ENCODE measurements at regions not wholly inside any gene's neighbourhood (a gene's known extent, or its start where the extent isn't known, plus 50 kb on each side); places are given as distances from the start of the nearest gene placed in this dataset.
"Not testable (repeated sequence)": the region's sequence is repeated elsewhere in the genome, so short reads cannot be mapped to it uniquely, and the experiment has no call there.

- no peak for DNase-seq (ENCODE audit: low read depth, low spot score)
- no peak overlapping the region for H3K4me3 ChIP-seq (ENCODE audit: low read depth, low read length)
- POLR2A ChIA-PET, result no interaction called here
- CTCF ChIA-PET, result no interaction called here
- TF ChIP-seq, protein P1, sequence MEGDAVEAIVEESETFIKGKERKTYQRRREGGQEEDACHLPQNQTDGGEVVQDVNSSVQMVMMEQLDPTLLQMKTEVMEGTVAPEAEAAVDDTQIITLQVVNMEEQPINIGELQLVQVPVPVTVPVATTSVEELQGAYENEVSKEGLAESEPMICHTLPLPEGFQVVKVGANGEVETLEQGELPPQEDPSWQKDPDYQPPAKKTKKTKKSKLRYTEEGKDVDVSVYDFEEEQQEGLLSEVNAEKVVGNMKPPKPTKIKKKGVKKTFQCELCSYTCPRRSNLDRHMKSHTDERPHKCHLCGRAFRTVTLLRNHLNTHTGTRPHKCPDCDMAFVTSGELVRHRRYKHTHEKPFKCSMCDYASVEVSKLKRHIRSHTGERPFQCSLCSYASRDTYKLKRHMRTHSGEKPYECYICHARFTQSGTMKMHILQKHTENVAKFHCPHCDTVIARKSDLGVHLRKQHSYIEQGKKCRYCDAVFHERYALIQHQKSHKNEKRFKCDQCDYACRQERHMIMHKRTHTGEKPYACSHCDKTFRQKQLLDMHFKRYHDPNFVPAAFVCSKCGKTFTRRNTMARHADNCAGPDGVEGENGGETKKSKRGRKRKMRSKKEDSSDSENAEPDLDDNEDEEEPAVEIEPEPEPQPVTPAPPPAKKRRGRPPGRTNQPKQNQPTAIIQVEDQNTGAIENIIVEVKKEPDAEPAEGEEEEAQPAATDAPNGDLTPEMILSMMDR (IDR thresholded peaks at IDR 0.05; ENCODE audit: insufficient read depth, low read length, missing control alignments), result no peak
Measured at GRCh38 chr12:9325471-9325870, 117.3 kb upstream of the PZP start.

DNA sequence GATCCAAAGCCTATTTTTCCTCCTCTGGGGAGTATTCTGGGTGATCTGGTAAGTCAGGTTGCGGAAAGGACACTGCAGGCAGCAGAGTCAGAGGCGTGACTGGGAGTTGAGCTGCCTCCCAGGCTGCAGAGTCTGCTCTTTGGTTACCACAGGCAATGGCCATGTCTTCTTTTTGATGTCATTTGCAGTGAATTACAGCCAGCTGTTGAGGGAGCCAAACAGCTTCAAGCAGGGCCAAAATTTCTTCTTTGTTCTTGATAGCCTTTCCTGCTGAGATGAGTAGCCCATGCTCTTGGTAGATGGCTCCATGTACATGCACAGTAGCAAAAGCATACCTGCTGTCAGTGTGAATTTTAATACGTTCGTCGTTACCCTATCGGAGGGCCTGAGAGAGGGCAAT lies 116.6 kb upstream of the PZP start:
- no peak overlapping the region for H3K4me3 ChIP-seq (ENCODE audit: low read depth, low read length)
- ChIA-PET CTCF (interaction anchor here (0.6 kb wide), 1 partner anchor 11 kb away, joined by 4 read pairs; no protein-coding TSS in a partner anchor), POLR2A (no interaction called here)
- TF ChIP-seq, protein P1 (IDR thresholded peaks at IDR 0.05; ENCODE audit: insufficient read depth, low read length, missing control alignments), result no peak
- DNase-seq (ENCODE audit: low read depth, low spot score), result no peak

DNA sequence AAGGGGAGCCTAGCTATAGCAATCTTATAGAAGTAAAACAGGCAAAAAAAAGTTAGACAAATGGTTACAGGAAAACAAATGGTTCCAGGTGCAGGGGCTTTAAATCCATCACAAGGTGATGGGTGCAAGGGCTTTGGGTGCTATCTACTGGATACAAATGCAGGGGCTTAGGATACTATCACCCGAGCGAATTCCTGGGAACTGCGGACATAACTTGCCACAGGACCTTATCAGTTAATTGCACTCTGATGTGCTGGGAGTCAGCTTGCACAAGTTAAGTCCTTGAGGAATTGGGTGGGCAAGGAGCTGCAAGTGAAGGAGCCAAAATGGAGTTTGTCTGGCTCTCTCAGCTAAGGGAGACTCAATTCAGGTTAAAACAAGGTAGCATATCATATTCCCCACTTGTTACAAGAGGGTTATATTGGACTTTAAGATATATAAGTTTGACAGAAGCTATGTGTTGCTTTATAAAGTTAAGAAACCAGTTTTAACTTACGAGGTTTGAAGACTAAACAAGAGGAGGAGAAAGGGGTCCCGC lies 115.0 kb upstream of the PZP start:
- no peak overlapping the region for H3K4me3 ChIP-seq (ENCODE audit: low read depth, low read length)
- no peak for DNase-seq (ENCODE audit: low read depth, low spot score)
- CTCF ChIA-PET, result no interaction called here
- TF ChIP-seq, protein P1 (IDR thresholded peaks at IDR 0.05; ENCODE audit: insufficient read depth, low read length, missing control alignments), result no peak
- POLR2A ChIA-PET, result no interaction called here

DNA sequence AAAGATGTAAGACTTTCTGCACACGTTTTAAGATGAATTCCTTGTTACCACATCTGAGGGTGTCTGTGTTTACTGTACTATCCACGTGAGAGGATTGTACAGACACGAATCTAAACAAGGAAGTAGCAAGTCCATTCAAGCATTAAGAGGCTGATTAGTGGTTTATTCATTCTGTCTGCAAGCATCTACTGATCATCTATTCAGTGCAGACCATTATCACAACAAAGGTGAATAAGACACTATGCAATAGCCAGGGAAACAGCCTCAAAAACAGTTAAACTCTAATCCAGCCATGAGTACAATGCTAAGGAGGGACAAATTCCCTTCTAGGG lies 111.6 kb upstream of the PZP start:
- no peak for DNase-seq (ENCODE audit: low read depth, low spot score)
- no peak overlapping the region for H3K4me3 ChIP-seq (ENCODE audit: low read depth, low read length)
- TF ChIP-seq, protein P1 (IDR thresholded peaks at IDR 0.05; ENCODE audit: insufficient read depth, low read length, missing control alignments), result no peak
- ChIA-PET CTCF (no interaction called here), POLR2A (no interaction called here)

DNA sequence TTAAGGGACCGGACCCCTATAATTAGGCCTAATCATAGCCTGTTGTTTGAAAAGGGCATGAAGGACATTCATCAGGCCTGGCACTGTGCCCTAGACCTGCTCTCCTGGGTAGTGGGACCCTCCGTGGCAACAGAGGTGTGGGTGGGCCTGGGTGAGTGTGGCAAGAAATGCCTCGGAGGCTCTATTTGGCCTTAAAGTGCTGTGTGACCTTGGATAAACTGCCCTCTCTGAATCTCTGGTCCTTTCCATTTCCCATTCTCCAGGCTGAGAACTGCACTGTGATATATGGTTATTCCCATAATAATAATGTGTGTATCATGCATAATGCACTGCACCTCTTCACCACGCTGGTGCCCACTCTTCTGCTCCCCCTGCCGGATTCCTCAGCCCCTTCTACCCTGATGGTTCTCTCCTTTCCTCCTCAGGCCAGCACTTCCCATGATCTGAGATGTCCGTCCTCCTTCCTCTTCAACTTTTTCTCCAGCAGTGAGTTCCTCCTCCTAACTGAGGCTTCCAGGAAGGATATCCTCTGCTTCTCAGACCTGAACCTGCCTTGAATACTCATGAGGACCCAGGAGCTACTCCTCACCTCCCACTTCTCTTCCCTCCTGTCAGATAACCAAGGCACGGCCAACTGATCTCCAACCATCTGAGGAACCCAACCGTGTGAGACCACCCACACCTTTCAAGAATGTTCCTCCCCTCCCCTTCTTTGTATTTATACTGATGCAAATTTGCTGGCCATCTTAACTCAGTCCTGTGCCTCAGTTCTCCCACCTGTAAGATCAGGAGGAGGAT lies 111.0 kb upstream of the PZP start:
- TF ChIP-seq, protein P1 (IDR thresholded peaks at IDR 0.05; ENCODE audit: insufficient read depth, low read length, missing control alignments), result no peak
- ChIA-PET CTCF (no interaction called here), POLR2A (interaction anchor here (0.6 kb wide), 1 partner anchor 56 kb away, joined by 4 read pairs; no protein-coding TSS in a partner anchor)
- no peak for DNase-seq (ENCODE audit: low read depth, low spot score)
- H3K4me3 ChIP-seq (ENCODE audit: low read depth, low read length), result no peak overlapping the region

GRCh38 chr12:9313479-9313878 lies 105.3 kb upstream of the PZP start:
- CTCF ChIA-PET; H3K4me3 ChIP-seq (ENCODE audit: low read depth, low read length); DNase-seq (ENCODE audit: low read depth, low spot score); POLR2A ChIA-PET: not testable (repeated sequence)

DNA sequence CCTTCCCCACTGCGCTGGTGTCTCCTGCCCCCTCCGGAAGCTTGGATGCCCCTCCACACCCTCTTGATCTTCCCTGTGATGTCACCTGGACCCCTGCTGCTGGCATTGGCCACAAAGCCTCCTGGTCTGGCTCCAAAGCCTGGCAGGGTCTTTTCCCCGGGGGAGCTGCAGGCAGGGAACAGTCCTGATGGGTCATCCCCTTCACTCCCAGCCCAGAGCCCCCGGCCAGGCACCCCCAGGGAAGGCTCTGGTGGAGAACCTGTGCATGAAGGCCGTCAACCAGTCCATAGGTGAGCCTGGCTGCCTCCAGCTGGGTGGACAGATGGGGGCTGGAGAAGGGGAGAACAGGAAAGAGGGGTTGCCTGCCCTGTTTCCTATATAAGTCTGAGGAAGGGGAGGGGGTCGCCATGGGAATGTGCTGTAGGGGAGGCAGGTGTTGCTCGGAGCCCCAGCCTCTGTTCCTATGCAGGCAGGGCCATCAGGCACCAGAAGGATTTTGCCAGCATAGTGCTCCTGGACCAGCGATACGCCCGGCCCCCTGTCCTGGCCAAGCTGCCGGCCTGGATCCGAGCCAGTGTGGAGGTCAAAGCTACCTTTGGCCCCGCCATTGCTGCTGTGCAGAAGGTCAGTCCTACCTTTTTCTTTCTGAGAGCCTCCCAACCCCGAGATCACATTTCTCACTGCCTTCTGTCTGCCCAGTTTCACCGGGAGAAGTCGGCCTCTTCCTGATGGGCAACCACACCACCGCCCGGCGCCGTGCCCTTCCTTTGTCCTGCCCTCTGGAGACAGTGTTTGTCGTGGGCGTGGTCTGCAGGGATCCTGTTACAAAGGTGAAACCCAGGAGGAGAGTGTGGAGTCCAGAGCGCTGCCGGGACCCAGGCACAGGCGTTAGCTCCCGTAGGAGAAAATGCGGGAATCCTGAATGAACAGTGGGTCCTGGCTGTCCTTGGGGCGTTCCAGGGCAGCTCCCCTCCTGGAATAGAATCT lies 104.5 kb upstream of the PZP start:
- POLR2A ChIA-PET; DNase-seq (ENCODE audit: low read depth, low spot score); CTCF ChIA-PET: not testable (repeated sequence)

GRCh38 chr12:9311454-9311853 lies 103.3 kb upstream of the PZP start:
- DNase-seq (ENCODE audit: low read depth, low spot score); H3K4me3 ChIP-seq (ENCODE audit: low read depth, low read length); CTCF ChIA-PET; POLR2A ChIA-PET: not testable (repeated sequence)

More for the DNA sequence above, 104.5 kb upstream of the PZP start:
- H3K4me3 ChIP-seq (ENCODE audit: low read depth, low read length), result not testable (repeated sequence)

DNA sequence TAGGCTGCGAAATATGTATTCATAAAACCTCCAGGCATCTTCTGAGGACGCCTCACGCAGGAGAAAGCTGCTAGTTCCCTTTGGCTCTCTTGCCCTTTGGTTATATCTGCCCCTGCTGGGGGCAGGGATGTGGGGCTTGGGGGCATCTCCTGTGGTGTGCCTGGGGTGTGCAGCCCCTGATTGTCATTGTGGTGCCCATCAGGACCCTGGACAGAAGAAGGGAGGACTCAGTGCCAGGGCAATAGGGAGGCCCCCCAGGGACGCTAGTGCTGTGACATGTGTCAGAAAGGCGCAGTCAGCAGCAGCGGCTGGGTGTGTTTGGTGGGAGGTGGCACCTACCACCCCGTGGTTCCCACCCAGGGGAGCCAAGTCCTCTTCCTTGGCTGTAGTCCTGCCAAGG lies 102.5 kb upstream of the PZP start:
- H3K4me3 ChIP-seq (ENCODE audit: low read depth, low read length); DNase-seq (ENCODE audit: low read depth, low spot score); POLR2A ChIA-PET; CTCF ChIA-PET: not testable (repeated sequence)

- H3K4me3 ChIP-seq (ENCODE audit: low read depth, low read length); CTCF ChIA-PET; POLR2A ChIA-PET; DNase-seq (ENCODE audit: low read depth, low spot score): not testable (repeated sequence)
Measured at GRCh38 chr12:9309749-9310148, 101.6 kb upstream of the PZP start.

Data from AG04449 (cell line).